Astrocyte of the spinal cord (primary cell): ENCODE measurements at regions not wholly inside any gene's neighbourhood (a gene's known extent, or its start where the extent isn't known, plus 50 kb on each side); places are given as distances from the start of the nearest gene placed in this dataset.

ENCODE experiments used
- DNase-seq: peaks from one replicate; pipeline ENCODE4 v3.0.0; 2011; ENCODE audit warnings: low read depth, low spot score
- H3K4me3 ChIP-seq: 2 replicates; pipeline ENCODE4 v1.5.1; 2011; ENCODE audit warnings: low read depth, mild to moderate bottlenecking, low read length, moderate library complexity
- CTCF ChIP-seq: IDR thresholded peaks from 2 replicates; pipeline ENCODE4 v1.5.1; 2012; ENCODE audit warnings: low read depth, mild to moderate bottlenecking, low read length, inconsistent platforms
- in situ Hi-C: cut with HindIII; loops from 2 replicates; pipeline ENCODE4 v1.10.0; 2017; ENCODE audit warnings: low sequenced_read_pairs

GRCh38 chr2:67201521-67201920 is 195.6 kb upstream of the ETAA1 start:
- in situ Hi-C loops: no loop called here
- TF ChIP-seq CTCF: no peak
- no peak overlapping the region for H3K4me3 ChIP-seq
- DNase-seq: no peak

- DNase-seq: no peak
- in situ Hi-C loops: no loop called here
- H3K4me3 ChIP-seq: no peak overlapping the region
- no peak for TF ChIP-seq CTCF
Measured at GRCh38 chr2:67204349-67204748, 192.8 kb upstream of the ETAA1 start.

- in situ Hi-C loops: no loop called here
- no peak overlapping the region for H3K4me3 ChIP-seq
- no peak for TF ChIP-seq CTCF
- no peak for DNase-seq
Measured at GRCh38 chr2:67208887-67209500, 188.1 kb upstream of the ETAA1 start.

GRCh38 chr2:67210430-67210829 is 186.7 kb upstream of the ETAA1 start:
- no peak for DNase-seq
- in situ Hi-C loops: no loop called here
- TF ChIP-seq CTCF: no peak
- no peak overlapping the region for H3K4me3 ChIP-seq

GRCh38 chr2:67212203-67212602 is 184.9 kb upstream of the ETAA1 start:
- in situ Hi-C loops: no loop called here
- no peak overlapping the region for H3K4me3 ChIP-seq
- no peak for DNase-seq
- TF ChIP-seq CTCF: no peak

GRCh38 chr2:67213270-67213670 is 183.9 kb upstream of the ETAA1 start:
- no peak overlapping the region for H3K4me3 ChIP-seq
- DNase-seq: no peak
- in situ Hi-C loops: no loop called here
- no peak for TF ChIP-seq CTCF
